Panc1 (cell line): ENCODE measurements at regions not wholly inside any gene's neighbourhood (a gene's known extent, or its start where the extent isn't known, plus 50 kb on each side); places are given as distances from the start of the nearest gene placed in this dataset.

Experiments used
- POLR2AphosphoS5 ChIP-seq: IDR thresholded peaks from 2 replicates; pipeline ENCODE4 v1.6.1; 2012; ENCODE audit warnings: mild to moderate bottlenecking, low read depth, low read length, moderate library complexity
- TF ChIP-seq, protein P1 (sequence below): fragments of 450-650 bp; IDR thresholded peaks from 2 replicates; pipeline ENCODE4 v1.5.1; 2017; ENCODE audit warnings: mild to moderate bottlenecking

DNA sequence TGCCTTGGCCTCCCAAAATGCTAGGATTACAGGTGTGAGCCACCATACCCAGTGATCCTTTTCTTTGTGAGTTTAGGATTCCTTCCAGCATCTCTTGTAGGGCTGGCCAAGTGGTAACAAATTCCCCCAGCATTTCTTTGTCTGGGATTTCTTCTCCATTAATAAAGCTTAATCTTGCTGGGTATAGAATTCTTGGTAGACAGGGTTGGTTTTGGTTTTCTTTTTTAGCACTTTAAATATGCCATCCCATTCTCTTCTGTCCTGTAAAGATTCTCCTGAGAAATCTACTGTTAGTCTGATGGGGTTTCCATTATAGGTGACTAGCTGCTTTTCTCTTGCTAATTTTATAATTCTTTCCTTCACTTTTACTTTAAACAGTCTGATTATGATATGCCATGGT lies 173.0 kb upstream of the TOM1L1 start:
- TF ChIP-seq, protein P1, sequence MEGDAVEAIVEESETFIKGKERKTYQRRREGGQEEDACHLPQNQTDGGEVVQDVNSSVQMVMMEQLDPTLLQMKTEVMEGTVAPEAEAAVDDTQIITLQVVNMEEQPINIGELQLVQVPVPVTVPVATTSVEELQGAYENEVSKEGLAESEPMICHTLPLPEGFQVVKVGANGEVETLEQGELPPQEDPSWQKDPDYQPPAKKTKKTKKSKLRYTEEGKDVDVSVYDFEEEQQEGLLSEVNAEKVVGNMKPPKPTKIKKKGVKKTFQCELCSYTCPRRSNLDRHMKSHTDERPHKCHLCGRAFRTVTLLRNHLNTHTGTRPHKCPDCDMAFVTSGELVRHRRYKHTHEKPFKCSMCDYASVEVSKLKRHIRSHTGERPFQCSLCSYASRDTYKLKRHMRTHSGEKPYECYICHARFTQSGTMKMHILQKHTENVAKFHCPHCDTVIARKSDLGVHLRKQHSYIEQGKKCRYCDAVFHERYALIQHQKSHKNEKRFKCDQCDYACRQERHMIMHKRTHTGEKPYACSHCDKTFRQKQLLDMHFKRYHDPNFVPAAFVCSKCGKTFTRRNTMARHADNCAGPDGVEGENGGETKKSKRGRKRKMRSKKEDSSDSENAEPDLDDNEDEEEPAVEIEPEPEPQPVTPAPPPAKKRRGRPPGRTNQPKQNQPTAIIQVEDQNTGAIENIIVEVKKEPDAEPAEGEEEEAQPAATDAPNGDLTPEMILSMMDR, result no peak
- TF ChIP-seq POLR2AphosphoS5, result no peak
